GM20431 (cell line): ENCODE measurements at regions not wholly inside any gene's neighbourhood (a gene's known extent, or its start where the extent isn't known, plus 50 kb on each side); places are given as distances from the start of the nearest gene placed in this dataset.
"Not testable (repeated sequence)": the region's sequence is repeated elsewhere in the genome, so short reads cannot be mapped to it uniquely, and the experiment has no call there.

Experiments
- in situ Hi-C: fragments of 300-500 bp; cut with MseI, MboI; formaldehyde crosslinking; loops from one replicate; pipeline ENCODE4 v1.15.0; 2020; ENCODE audit warnings: low sequenced_read_pairs; ENCODE audit not compliant: unreplicated experiment

GRCh38 chr4:125551967-125552366 is 237.2 kb downstream of the FAT4 start:
- in situ Hi-C loops = no loop called here

GRCh38 chr4:125572601-125573000 is 257.8 kb downstream of the FAT4 start:
- in situ Hi-C loops = no loop called here

- in situ Hi-C loops = no loop called here
These were observed 258.6 kb downstream of the FAT4 start for GRCh38 chr4:125573368-125573767.

- in situ Hi-C loops = no loop called here
These were observed 259.0 kb downstream of the FAT4 start for GRCh38 chr4:125573786-125574185.

GRCh38 chr4:125582302-125582701 is 267.5 kb downstream of the FAT4 start:
- in situ Hi-C loops = no loop called here

GRCh38 chr4:125590158-125590557 is 275.4 kb downstream of the FAT4 start:
- in situ Hi-C loops = no loop called here

- in situ Hi-C loops = no loop called here
These were observed 276.5 kb downstream of the FAT4 start for GRCh38 chr4:125591290-125591689.

GRCh38 chr4:125594056-125594602 is 279.4 kb downstream of the FAT4 start:
- in situ Hi-C loops = no loop called here

GRCh38 chr4:125605926-125606325 is 291.2 kb downstream of the FAT4 start:
- in situ Hi-C loops = not testable (repeated sequence)

- in situ Hi-C loops = no loop called here
These were observed 305.5 kb downstream of the FAT4 start for GRCh38 chr4:125620066-125620860.

GRCh38 chr4:125624951-125625350 is 310.2 kb downstream of the FAT4 start:
- in situ Hi-C loops = no loop called here

- in situ Hi-C loops = no loop called here
These were observed 312.2 kb downstream of the FAT4 start for GRCh38 chr4:125626946-125627345.

GRCh38 chr4:125639182-125639621 is 324.4 kb downstream of the FAT4 start:
- in situ Hi-C loops = no loop called here

- in situ Hi-C loops = no loop called here
These were observed 326.9 kb downstream of the FAT4 start for GRCh38 chr4:125641611-125642010.

GRCh38 chr4:125642645-125643044 is 327.9 kb downstream of the FAT4 start:
- in situ Hi-C loops = no loop called here

GRCh38 chr4:125649452-125649851 is 334.7 kb downstream of the FAT4 start:
- in situ Hi-C loops = no loop called here

GRCh38 chr4:125650557-125650956 is 335.8 kb downstream of the FAT4 start:
- in situ Hi-C loops = no loop called here

- in situ Hi-C loops = not testable (repeated sequence)
These were observed 337.1 kb downstream of the FAT4 start for GRCh38 chr4:125651707-125652357.

- in situ Hi-C loops = no loop called here
These were observed 344.0 kb downstream of the FAT4 start for GRCh38 chr4:125658773-125659172.

- in situ Hi-C loops = no loop called here
These were observed 349.4 kb downstream of the FAT4 start for GRCh38 chr4:125663896-125664767.
